GM08714 (cell line): ENCODE measurements at regions not wholly inside any gene's neighbourhood (a gene's known extent, or its start where the extent isn't known, plus 50 kb on each side); places are given as distances from the start of the nearest gene placed in this dataset.

Source experiments
- H3K4me3 ChIP-seq: fragments of 200-500 bp; sonication (Bioruptor generic); 2 replicates; pipeline ENCODE4 v1.5.1; 2014; ENCODE audit warnings: mild to moderate bottlenecking, low read length, inconsistent platforms
- ZNF274 ChIP-seq: IDR thresholded peaks from 2 replicates; pipeline ENCODE4 v1.6.1; 2012; ENCODE audit warnings: mild to moderate bottlenecking, low read depth, low read length

DNA sequence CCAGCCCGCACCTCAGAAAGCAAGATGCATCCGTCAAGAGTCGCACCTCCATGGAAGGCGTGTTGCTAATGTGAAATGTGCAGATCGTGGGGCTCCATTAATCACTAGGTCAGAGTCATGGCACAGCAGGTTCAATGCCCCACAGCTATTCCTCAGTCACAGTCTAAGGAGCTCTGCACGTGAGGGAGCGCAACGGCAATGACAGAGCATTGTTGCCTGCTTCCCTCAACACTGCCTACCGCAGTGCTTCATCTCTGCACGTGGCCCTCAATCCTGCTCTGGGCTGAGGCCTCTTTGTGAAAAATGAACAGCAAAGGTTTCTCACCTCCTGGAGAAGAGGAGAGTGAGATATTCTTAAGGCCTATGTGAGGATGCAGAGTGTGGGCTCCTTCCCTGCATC is 995.2 kb upstream of the TMEM132C start:
- no peak overlapping the region for H3K4me3 ChIP-seq
- no peak for TF ChIP-seq ZNF274

DNA sequence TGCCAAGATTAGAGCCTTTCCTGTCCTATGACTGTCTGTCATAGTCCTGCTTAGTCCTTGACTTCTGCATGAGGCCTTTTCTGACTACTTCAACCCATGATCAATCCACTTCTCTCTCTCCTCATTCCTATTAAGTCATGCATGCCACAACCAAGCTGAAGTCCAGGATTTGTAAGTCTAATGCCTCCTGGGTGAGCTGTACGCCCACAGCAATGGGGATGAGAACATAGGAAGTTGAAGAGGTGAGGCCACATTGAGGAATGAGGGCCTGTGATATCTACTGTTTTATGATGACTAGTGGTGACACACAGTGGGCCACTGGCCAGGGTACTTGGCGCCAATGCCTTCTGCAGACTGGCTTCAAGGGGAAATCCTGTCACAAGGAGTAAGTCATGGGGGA is 994.1 kb upstream of the TMEM132C start:
- no peak for TF ChIP-seq ZNF274
- H3K4me3 ChIP-seq = no peak overlapping the region

DNA sequence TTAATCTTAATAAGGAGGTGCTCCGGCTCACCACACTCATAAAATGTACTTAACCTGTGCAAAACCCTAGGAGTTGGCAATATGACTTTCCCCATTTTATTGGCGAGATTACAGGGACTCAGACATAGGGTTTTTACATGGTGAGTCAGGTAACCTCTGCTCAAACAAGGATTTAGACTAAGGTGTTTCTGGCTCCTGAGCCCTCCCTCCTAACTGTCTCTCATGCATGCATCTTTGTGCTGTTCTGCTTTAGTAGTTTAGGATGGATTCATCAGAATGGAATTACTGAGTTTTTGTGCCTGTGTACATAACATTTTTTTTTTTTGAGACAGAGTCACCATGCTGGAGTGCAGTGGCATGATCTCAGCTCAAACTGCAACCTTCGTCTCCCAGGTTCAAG is 993.3 kb upstream of the TMEM132C start:
- no peak for TF ChIP-seq ZNF274
- H3K4me3 ChIP-seq = no peak overlapping the region

DNA sequence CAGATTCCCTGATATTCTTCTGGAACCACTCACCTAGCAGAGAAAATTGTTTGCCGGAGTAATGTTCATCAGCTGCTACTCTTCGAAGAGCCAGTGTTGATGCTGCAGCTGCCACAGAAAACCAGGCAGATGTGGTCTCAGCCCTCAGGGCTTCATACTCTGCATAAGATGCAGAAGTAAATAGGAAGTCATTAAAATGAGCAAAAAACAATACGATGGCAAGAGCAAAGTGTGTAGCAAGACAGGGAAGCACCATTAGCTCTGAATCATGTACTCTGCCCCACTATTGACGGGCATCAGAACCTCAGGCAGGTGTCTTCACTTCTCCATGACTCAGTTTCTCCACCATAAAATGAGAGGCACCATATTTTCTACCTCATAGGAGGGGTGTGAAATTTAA is 991.6 kb upstream of the TMEM132C start:
- TF ChIP-seq ZNF274 = no peak
- H3K4me3 ChIP-seq = no peak overlapping the region

DNA sequence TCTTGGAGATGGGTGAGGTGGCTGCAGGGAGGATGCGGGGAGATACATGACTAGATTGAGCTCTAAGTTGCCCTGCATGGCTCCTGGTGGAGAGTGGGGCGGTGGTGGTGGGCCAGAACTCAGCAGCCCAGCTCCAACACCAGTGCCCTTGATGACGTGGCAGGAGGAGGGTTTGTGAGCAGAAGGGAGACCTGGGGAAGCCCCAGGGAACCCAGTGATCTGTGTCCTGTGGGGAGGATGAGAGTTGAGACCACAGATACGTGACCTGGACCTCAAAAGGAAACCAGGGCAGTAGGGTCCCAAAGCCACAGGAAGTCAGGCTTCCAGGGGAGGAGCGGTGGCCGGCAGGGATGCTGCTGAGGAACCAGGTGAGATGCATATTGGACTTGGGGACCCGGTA is 989.1 kb upstream of the TMEM132C start:
- TF ChIP-seq ZNF274 = no peak
- no peak overlapping the region for H3K4me3 ChIP-seq

DNA sequence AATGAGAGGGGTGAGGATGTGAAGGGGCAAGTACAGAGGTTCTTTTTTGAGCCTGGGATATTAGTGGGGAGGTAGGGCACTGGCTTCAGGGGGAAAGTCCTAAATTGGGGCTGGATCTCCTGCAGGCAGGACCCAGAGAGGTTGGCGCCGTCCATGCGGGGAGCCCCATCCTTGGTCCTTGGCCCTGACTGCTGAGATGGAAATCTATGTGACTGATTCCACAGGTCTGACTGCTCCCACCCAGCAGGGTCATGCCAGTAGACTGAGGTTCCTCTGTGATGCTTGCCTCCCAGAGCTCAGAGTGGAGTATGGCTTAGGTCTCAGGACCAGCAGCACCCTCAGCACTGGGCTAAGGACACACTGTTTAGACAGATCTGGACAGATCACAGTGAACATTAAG is 988.6 kb upstream of the TMEM132C start:
- TF ChIP-seq ZNF274 = no peak
- H3K4me3 ChIP-seq = no peak overlapping the region

DNA sequence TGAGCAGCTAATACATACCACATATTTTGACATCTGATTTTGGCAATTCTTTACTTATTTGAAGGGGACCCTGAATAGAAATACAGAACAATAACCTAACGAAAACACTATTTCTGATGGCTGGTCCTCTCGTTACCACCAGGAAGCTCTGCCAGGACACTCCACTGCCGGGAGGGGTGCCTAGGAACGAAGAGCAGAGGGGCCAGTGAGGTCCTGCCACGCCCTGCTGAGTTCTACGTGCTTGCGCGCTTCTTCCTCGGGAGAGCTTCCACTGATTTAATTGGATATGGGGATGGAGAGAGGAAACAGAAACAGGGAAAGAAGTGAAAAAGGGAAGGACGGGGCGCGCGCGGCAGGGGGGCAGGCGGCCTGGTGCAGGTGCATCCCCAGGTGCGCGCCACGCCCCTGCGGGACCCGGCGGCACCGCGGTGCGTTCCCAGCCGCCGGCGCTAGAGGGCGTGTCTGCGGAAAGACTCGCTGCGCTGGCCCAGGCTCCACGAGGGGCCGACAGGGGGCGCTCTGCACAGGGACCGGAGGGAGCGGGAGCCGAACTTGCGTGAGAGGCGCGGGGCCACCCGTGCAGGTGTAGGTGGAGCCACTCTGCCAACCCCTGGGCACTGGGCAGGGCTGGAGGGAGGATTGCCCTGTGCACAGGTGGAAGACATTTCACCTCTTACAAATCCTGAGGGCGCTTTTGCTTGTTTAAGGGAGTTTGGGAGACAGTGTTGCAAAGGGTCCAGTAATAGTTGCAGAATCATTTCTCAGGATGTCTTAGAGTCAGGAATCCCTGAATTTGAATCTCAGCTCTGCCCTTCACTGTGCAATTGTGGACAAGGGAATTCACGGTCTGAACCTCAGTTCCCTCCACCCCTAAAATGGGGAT is 986.3 kb upstream of the TMEM132C start:
- TF ChIP-seq ZNF274 = no peak
- no peak overlapping the region for H3K4me3 ChIP-seq

DNA sequence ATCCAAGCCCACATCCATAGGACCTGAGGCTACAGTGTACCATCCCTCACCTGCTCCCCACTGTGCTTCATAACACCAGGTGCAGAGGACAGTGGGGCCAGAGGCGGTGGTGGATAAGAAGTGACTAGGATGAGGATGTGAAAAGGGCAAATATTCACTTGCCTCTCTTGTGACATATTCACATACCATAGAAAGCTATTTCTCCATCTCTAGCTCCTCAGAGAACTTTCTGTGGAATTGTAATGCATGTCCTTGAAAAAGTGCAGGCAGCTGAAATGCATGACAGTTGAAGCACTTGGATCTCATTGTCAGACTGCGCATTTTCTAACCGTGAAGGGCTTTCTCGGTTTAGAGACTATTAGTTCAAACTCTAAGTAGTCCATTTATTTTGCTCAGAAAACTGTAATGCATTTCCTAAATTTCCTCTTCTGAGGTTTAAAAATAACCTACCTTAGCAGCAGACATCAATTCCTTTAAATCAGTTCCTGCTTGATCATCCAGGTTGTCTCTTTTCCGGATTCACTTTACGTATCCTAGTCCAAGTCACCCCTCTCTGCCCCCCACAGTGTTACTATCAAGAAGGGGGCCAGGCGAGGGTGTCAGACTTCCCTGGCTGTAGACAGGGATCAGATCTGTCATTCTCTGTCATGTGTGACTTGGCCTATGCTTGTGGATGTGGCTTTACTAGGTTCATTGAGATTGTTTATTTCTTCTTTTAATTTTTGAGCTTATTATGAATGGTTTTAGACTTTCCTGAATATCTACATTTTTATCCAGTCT is 984.0 kb upstream of the TMEM132C start:
- H3K4me3 ChIP-seq = no peak overlapping the region
- no peak for TF ChIP-seq ZNF274

DNA sequence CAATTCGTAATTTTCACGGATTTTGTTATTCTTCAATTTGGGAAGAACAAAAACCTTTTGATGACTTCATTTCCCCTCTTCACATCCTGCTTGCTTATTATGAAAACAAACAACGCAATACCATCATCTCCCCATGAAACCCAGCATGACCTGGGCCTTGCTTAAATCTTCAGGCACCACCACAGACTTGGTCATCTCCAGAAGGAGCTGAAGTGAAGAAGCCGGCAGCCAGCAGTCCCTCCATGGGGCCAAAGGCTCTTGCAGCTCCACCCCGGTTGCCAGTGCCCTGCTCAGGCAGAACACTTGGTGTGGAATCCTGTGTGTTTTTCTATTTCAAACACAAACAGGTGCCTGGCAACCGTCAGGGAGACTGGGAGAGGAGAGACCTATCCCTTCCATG is 982.9 kb upstream of the TMEM132C start:
- no peak for TF ChIP-seq ZNF274
- H3K4me3 ChIP-seq = no peak overlapping the region

DNA sequence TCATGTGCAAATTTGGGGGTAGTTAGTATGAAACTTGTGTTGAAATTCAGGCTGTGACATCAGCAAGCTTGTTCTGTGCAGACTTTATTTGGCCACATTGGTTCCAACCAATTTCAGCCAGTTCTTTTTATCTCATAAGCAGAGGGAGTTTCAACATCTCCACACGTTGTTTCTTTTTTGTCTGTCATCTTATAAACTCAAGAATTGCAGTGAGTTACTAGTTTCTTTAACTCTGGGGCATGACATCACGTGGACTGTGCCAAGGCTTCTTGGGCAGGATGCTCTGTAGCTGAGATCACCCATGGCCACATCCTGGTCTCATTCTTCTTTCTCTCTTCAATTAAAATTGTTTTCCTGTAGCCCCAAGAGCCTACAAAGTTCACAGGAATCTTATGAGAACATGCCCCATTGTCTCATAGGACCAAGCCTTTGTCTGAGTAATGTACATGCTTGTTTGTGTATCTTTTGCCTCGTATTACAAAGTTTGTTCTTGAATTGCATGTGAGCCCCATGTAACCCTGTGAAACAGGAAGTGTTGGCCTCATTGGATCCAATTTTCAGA is 982.0 kb upstream of the TMEM132C start:
- no peak for TF ChIP-seq ZNF274
- no peak overlapping the region for H3K4me3 ChIP-seq

DNA sequence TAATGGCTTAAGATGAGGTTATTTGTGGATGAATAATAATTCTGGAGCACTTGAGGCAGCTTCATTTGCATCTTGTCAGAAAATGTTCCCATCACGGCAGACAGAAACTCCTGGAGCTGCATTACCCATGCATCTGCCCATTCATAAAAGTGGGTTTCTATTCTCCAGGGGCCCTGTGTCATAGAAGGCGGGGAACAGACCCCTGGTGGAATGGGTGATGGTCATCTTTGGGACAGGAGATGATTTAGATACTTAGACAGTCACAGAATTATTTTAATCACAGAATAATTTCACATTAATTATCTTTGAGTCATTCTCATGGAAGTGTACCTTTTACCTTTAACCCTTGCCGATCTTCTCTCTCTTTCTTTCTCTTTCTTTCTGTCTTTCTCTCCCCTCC is 980.7 kb upstream of the TMEM132C start:
- no peak overlapping the region for H3K4me3 ChIP-seq
- TF ChIP-seq ZNF274 = no peak

DNA sequence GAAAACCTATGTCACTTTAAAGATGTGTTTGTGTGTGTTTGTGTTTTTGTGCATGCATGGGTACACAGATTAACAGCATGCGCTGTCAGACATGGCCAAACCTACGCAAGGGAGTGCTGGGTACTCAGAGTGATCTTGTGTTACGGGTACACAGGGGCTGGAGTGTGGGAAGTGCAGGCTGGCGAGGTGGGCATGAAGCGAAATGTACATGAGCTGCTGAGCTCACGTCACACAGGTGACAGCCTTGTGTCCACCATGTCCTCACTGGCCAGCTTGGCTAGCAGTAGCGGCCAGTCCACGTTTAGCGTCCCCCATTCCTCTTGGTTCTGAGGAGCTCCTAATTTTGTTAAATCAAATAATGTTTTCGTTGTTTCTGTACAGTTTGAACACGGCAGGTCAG is 979.7 kb upstream of the TMEM132C start:
- no peak overlapping the region for H3K4me3 ChIP-seq
- no peak for TF ChIP-seq ZNF274

DNA sequence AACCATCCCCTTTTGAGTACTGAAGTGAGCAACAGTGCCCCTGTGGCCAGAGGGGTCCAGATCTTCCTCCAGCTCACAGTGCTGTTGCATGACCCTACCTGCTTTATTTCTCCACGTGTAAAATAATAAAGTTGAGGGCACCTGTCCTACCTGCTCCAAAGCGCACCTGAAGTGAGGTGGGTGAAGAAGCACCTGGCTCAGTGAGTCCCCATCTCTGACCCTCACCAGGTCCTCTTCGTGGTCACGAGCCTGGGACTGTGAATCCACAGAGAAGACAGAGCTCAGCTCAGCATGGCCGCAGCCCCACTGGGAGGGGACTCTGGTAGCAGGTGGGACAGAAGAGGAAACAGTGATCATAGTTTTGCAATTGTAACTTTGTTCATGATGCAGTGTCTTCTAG is 976.7 kb upstream of the TMEM132C start:
- no peak for TF ChIP-seq ZNF274

DNA sequence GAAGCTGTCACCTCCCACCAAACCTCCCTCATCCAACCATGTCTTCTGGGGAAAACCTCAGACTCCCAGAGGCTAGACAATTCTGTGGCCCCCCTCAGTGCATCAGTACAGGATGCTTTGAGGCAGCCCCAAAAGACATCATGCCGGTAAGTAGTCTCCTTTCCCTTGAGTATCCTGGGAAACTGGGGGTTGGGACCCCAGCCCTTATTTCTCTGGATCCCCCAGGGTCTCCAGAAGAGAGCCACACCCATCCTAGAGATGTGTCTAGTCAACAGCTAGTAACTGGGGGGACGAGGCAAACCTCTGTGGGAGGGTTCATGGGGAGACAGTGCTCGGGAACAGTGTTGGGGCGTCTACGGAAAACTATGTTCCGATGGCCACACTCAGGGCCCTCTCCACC is 974.2 kb upstream of the TMEM132C start:
- TF ChIP-seq ZNF274 = no peak

More for the DNA sequence above, 976.7 kb upstream of the TMEM132C start:
- no peak overlapping the region for H3K4me3 ChIP-seq

More for the DNA sequence above, 974.2 kb upstream of the TMEM132C start:
- no peak overlapping the region for H3K4me3 ChIP-seq
